Spleen (tissue), 7 donors: ENCODE measurements at regions not wholly inside any gene's neighbourhood (a gene's known extent, or its start where the extent isn't known, plus 50 kb on each side); places are given as distances from the start of the nearest gene placed in this dataset.

Experiments used
- POLR2A ChIP-seq, 3 donors: fragments of 450-650 bp; IDR thresholded peaks; one replicate each; pipeline ENCODE4 v1.5.1; 2017; ENCODE audit warnings: antibody characterized with exemption in 3 of 3, mild to moderate bottlenecking in 1 of 3
- POLR2AphosphoS5 ChIP-seq, 3 donors: sonication (generic); formaldehyde crosslinking; IDR thresholded peaks; one replicate each; pipeline ENCODE4 v1.5.1; 2017; ENCODE audit warnings: antibody characterized with exemption in 3 of 3
- TF ChIP-seq, protein P1 (sequence below), 11 experiments: fragments of 200-600 bp in 7 of 11; fragments of 450-650 bp in 4 of 11; sonication (generic) in 4 of 11; IDR thresholded peaks in 8 of 11; conservative IDR thresholded peaks in 3 of 11; 1 replicate in 7 of 11; 2 replicates in 4 of 11; pipeline versions ENCODE4 v1.4.0 to v1.8.0; 2016 to 2021; ENCODE audit warnings: antibody characterized with exemption in 11 of 11, inconsistent platforms in 4 of 11, mild to moderate bottlenecking in 1 of 11
- donor health status: DM: no; HTN: no; CAD: no; lungs with moderate emphysema.
- donor health status: DM: no; HTN: no; CAD: no.
- donor health status: DM: no; HTN: no; CAD: no.

DNA sequence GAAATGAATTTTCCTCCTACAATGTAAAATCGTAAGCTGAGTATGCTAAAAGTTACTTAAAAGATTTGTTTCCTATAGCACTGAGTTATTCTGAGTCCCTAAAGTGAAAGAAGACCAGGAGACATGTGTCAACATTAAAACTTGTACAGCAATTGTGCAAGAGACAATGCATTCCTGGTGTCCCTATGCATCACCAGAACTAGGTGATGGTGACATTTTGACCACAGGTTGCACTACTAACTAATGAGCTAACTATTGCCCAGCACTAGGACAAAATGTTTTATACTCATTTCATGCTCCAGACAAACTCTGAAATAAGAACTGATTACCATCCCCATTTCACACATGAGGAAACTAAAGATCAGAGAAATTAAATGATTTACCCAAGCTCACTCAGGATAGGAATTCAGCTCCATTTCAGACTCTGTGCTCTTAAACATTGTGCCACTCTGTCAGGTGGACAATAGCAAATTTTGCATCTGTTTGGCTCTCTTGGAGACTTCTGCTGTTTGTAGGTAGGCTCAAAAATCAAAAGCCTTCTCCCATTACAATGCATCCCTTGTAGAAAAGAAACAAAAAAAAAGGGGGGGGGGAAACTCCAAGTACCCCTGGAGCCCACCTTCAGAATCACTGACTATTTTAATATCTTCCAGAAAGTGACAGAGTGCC is 269.2 kb downstream of the ACTL7B start:
- TF ChIP-seq, protein P1, sequence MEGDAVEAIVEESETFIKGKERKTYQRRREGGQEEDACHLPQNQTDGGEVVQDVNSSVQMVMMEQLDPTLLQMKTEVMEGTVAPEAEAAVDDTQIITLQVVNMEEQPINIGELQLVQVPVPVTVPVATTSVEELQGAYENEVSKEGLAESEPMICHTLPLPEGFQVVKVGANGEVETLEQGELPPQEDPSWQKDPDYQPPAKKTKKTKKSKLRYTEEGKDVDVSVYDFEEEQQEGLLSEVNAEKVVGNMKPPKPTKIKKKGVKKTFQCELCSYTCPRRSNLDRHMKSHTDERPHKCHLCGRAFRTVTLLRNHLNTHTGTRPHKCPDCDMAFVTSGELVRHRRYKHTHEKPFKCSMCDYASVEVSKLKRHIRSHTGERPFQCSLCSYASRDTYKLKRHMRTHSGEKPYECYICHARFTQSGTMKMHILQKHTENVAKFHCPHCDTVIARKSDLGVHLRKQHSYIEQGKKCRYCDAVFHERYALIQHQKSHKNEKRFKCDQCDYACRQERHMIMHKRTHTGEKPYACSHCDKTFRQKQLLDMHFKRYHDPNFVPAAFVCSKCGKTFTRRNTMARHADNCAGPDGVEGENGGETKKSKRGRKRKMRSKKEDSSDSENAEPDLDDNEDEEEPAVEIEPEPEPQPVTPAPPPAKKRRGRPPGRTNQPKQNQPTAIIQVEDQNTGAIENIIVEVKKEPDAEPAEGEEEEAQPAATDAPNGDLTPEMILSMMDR (IDR thresholded peaks at IDR 0.05 in 8 of 11, conservative IDR thresholded peaks at IDR 0.05 in 3 of 11) = no peak
- TF ChIP-seq POLR2A (IDR thresholded peaks at IDR 0.05) (no peak), POLR2AphosphoS5 (IDR thresholded peaks at IDR 0.05) (no peak)
